Medulla oblongata (tissue), 1 donor: ENCODE measurements at regions not wholly inside any gene's neighbourhood (a gene's known extent, or its start where the extent isn't known, plus 50 kb on each side); places are given as distances from the start of the nearest gene placed in this dataset.

Source experiments
- DNase-seq: peaks from one replicate; pipeline ENCODE4 v3.0.0-alpha.2; 2015; ENCODE audit errors: extremely low spot score

GRCh38 chr6:4615891-4616290, 160.3 kb upstream of the CDYL start:
- DNase-seq, result no peak

DNA sequence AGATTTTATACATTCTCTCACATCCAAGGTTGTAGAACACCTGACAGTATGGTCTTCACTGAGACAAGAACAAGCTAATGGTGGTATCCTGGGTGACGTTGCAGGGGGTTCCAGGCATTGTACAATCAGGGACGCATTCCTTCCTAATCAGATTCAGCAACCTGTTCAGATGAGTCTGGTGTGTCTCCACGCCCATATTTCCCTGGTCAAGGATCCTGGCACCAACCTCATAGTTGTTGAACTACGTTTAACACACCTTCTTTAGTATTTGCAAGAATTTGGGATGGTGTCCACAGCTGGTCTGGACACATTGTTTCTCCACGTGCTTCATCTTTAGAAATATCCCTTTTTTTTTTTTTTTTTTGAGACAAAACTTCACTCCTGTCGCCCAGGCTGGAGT, 161.0 kb upstream of the CDYL start:
- no peak for DNase-seq

- DNase-seq, result no peak
Observed at GRCh38 chr6:4614637-4615036, 161.6 kb upstream of the CDYL start.

GRCh38 chr6:4613795-4614194, 162.4 kb upstream of the CDYL start:
- DNase-seq, result no peak

DNA sequence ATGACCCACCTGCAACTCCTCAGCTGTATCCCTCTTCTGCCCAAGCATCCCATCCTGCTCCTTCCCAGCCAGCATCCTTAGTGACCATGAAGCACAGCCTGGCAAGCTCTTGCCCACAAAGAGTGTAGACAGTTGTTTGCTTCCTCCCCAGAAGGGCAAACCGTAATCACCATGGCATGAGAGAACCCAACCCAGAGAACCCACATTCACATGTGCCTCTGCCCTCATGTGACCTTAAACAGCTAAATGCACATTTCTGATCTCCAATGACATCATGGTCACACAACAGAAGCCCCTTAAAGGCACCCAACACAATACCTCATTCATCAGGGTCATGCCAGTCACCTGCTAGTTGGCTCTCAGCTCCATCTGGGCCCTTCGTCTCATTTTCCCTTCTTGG, 162.8 kb upstream of the CDYL start:
- DNase-seq, result no peak

DNA sequence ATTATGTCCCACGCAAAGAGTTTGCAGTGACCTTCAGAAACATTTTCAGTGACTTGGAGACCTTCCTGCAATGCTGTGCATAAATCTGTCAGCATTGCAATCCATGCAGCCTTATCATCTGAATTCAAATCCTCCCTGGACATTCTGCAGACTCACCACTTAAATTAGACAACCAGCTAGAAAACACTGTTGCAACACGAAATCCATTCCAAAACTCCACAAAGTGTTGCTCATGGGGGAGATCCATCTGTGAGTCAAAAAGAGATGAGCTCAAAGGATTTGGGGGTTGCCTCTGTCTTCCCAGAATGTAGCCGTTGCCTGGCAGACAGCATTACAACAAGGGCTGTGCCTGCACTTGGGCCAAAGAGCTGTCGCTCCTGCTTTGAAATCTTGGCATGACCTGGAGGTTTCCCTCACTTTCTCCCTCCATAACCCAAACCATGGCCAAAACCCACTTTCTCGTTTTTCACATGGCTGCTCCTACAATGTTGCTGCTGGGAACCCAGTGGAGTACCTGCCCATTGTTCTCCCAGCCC, 163.5 kb upstream of the CDYL start:
- DNase-seq, result no peak

DNA sequence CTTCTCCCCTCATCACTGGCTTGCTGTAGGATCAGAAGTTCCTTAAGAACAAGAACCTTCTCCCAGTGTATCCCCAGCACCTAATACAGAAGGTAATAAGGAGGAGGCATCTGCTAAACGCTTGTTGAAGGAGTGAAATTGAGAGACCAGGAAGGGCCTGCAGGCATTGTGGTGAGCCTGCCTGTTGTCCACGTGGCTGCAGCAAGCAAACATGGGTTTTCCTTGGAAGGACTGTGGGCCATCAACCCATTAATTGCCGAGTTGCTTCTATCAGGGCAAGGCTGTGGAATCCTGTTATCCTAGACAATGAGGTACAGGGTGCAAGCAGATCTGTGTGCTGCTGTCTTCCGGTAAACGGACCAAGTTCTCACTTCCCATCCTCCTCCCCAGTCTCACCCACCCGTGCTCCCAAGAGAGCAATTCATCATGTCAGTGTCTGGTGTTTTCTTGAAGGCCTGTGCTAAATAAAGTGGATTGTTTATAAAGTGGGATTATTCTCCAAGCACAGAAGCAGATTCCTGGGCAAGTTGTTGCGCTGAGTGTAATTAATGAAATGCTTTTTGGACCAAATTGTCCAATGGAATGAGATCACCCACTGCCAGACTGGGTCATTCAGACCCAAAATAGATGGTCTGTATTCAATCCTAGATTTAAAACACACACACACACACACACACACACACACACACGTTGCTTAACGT, 164.6 kb upstream of the CDYL start:
- no peak for DNase-seq

DNA sequence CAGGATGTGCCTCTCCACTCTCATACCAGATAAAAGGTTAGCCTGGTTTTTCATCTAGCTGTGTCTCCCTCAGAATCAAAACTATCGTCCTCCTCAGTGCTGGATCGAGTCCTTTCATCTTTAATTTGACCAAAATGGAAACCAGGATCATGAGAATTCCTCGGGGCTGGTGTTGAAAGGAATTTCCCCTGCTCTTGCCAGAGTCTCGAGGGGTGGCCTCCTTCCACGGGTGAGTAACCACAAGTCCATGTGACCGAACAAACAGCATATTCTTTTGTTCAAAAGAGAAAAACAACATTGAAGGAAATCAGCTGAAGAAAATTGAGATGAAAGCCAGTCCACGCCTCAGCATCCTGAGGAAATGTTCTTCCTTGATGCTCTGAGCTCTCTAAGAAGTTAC, 165.9 kb upstream of the CDYL start:
- DNase-seq, result peak; percentile 17

DNA sequence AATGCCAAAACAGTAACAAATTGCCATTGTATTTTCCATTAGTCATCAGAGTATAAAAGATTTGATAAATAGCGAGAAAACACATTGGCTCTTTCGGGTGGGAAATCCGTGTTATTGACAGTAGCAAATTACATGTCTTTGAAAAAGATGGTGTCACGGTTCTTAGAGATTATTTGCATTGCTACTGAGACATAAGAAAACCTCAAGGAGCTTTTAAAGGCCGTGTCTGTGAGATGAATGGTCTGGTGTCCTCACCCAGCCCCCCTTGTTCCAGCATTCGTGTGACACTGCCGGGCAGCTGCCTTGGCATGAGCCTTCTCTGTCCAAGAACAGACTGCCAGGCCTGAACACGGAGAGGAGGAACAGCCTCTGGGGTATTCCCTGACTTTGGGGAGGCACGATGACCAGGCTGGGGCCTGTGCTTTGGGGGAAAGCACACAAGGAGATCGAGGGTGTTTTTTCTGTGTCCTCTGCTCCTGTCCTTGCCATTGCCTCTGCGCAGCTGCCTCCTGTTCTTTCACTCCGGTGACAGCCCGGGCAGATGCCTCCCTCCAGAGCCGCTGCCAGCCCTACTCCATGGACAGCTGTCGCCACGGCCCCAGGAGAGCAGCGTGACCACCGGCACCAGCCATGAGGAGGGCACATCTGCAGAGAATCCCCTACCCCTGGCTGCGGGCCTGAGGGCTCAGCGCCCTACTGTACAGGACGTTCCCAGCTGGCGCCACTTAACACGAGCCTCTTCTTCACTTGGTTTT, 167.7 kb upstream of the CDYL start:
- peak; percentile 77 for DNase-seq

DNA sequence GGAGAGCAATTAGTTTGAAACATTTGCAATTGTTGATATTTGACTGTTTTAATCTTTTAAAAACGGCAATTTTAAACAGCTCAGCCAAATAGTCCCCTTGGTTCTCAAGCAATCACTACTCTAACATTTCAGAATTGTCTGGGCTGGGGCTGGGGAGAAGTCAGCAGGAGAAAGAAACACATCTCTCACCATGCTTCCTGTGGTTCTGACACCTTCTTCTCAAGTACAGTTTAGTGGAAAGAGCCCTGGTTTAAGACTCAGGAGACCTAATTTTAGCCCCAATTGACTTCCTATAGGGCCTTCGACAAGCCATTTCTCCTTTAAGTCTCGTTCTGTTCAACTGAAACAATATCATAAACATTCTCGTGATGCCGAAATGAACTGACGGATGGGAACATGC, 168.4 kb upstream of the CDYL start:
- peak; percentile 42 for DNase-seq

- peak; percentile 58 for DNase-seq
Observed at GRCh38 chr6:4606821-4607704, 169.1 kb upstream of the CDYL start.

DNA sequence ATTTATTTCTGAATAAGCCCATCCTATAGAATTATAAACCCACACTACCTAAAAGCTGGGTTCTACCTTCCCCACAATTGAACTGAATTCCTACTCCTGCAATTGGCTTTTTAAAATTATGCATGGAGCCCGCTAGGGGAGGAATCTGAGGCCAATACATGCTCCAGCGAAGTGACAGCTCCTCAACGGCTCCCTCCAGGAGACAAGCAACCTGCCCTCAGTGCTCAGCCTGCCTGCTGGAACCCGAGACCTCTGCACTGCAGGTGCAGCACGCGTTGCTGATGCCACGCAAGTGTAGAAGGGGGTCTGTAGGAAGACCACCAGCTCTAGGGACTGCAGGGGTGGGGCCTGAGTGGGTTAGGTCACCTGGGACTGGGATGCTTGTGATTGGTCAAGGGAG, 170.2 kb upstream of the CDYL start:
- DNase-seq, result no peak

GRCh38 chr6:4603856-4604369, 172.3 kb upstream of the CDYL start:
- no peak for DNase-seq

GRCh38 chr6:4603291-4603690, 172.9 kb upstream of the CDYL start:
- DNase-seq, result no peak

DNA sequence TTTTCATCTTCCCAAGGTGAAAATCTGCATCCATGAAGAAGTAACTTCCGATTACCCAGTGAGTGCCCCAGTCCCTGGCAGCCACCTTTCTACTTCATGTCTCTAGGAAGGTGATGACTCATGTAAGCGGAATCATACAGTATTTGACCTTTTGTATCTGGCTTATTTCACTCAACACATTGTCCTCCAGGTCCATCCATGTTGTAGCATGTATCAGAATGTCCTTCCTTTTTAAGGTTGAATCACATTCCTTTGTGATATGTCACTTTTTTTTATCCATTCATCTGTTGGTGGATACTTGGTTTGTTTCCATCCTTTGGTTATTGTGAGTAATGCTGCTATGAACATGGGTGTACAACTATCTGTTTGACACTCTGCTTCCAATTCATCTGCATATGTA, 176.3 kb upstream of the CDYL start:
- DNase-seq, result no peak

- no peak for DNase-seq
Observed at GRCh38 chr6:4598384-4598995, 177.7 kb upstream of the CDYL start.

DNA sequence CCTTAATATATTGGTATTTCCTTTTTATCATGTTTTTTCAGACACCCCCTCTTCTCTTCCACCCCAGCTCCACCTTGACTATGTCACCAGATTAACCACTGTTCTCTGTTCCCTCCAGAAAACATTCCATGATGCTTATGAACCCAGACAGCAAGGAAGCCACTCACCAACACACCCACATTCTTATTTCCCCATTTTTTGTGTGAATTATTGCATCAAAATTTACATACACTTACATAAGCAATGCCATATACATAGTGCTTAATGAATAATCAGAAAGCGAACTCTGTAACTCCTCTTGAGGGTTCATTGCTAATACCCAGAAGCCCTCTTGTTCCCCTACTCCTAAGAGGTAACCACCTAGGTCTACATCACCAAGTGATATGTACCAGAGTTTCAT, 182.3 kb upstream of the CDYL start:
- DNase-seq, result no peak

DNA sequence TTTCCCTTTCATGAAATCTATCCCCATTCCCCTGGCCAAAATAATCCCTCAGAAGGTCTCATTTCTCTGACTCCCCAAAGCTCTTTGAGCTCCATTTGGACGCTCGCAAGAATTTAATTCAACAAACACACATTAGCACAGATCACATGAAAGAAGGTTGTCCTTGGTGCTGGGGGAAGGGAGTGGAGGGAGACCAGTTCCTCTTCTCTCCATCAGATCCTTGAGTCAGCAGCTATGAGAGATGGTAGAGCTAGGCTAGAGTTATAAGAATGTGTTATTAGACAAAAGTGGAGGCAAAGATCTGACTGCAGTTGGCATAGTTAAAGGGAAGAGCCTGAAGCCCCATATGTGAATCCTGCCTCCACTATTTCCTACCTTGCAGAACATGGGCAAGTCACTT, 184.2 kb upstream of the CDYL start:
- no peak for DNase-seq

- DNase-seq, result no peak
Observed at GRCh38 chr6:4591218-4591617, 185.0 kb upstream of the CDYL start.

DNA sequence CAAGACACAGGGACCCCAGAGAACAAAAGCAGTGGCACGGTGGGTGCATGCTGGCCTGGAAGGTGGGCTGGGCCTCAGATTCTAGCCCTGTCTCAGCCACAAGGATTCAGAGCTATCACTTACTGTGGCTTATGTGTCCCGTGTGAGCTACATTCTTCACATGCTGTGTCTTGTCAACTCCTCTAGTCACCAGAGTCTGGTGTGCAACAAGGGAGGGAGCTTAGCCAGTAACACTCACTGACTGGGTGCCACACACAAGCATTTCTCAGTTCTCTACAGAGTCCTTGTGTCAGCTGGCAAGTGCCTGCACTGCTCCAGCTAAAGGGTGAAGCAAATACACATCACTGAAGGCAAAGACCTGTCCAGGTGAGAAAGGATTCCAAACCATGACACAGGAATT, 186.9 kb upstream of the CDYL start:
- DNase-seq, result no peak

DNA sequence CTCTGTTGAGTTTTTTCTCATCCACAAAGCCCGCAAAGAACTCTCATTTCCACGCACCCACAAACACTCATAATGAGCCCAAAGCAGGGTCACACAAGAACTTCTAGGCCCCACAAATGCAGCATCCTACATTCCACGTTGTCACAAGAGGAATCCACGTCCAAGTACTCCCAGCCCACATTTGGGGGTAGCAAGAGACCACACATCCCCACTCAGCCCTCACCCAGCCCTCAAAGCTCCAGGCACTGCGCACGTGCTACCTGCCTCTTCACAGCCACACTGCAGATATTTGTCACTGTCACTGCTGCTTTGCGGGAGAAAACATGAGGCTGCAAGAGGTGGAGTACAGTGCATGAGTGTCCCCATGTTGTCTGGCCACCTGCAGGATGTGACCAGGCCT, 187.6 kb upstream of the CDYL start:
- no peak for DNase-seq

DNA sequence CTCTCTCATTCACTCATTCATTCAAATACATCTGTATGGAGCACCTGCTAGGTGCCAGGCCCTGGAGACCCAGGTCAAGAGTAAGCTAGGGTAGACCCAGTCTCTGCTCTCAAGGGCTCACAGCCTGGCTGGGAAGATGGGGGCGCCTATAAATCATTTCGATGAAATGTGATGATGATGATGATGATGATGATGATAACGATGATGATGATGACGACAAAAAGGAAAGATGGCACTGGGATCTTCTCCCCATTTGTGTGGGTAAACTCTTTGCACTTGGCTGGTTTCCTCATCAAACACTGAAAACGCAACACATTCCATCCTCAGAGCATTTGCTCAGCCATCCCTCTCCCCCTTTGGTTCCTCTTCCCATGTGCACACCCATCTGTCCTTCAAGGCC, 188.0 kb upstream of the CDYL start:
- no peak for DNase-seq
